ENCODE measurements at regions not wholly inside any gene's neighbourhood (a gene's known extent, or its start where the extent isn't known, plus 50 kb on each side); places are given as distances from the start of the nearest gene placed in this dataset.
"Not testable (repeated sequence)": the region's sequence is repeated elsewhere in the genome, so short reads cannot be mapped to it uniquely, and the experiment has no call there.

DNA sequence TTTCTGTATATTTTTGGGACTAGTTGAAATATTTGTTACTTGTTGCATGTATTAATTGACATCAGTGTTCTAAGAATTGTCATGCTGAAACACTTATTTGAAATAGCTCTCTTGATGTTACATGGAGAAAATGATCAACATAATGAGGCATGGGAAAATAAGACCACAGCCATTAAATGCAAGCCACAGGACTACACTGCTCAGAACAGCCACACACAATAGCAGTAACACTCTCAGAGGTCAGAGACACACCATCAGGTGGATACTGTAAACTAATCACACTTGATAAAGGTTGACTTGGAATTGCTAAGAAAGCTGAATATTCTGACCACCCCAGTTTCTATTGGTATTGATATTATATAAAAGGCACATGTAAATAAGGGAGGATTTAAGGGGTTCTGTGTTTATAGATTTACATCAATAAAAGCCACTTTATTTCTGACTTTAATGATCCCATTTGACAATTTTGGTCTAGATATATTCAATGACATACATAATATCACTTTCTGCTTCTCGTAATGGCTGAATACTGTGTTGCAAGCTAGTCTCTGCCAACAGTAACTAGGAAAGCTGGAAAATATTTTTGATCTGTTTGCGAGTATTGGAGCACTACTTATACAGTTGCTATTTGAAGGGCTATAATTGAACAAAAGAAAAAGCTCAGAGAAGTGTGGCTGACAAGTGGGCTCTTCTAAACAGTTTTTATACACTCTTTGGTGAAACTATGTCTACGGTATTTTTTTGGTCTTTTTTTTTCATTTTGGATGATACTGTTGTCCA is 876.5 kb upstream of the INTU start:
- Mint-ChIP-seq H3K9me3 (peaks cover 0 to 20% (median 0%) of the 10 kb centered on the region in 5 donors), H3K4me3 (no peak overlapping the region), H3K27ac (no peak overlapping the region), H3K27me3 (no peaks in the 10 kb centered on the region), H3K36me3 (no peaks in the 10 kb centered on the region), H3K4me1 (no peaks in the 10 kb centered on the region)
- Histone ChIP-seq H3K4me3 (ENCODE audit: low read length) (no peak overlapping the region), H3K9me3 (ENCODE audit: low read length) (no peaks in the 10 kb centered on the region), H3K36me3 (ENCODE audit: insufficient read depth, low read length) (no peaks in the 10 kb centered on the region), H3K27me3 (ENCODE audit: insufficient read depth, low read length, poor library complexity, severe bottlenecking) (no peaks in the 10 kb centered on the region), H3K4me1 (ENCODE audit: insufficient read depth, low read length) (no peaks in the 10 kb centered on the region), H3K27ac (ENCODE audit: low read depth, low read length) (no peak overlapping the region)
- CTCF ChIA-PET: no interaction called here
- POLR2A ChIA-PET: no interaction called here
- no peak for DNase-seq

DNA sequence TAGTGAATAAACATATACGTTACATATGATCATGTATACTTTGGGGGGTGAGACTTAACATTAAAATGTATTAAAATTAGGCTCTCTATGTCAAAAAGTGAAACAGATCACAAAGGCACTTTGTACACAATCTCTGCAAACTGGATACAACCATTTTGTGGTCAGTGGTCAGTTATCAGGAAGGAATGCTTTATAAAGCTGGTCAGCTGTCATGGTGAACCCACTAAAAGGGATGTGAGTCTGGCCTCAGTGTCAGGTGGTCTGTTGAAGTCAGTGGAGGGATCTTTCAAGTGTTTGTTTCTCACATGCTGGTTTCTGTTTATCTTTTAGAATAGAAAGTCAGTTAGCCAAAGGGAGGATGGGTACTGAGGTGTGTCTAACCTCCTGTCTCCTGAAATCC is 875.5 kb upstream of the INTU start:
- Histone ChIP-seq H3K4me1 (ENCODE audit: insufficient read depth, low read length) (no peaks in the 10 kb centered on the region), H3K36me3 (ENCODE audit: insufficient read depth, low read length) (no peaks in the 10 kb centered on the region), H3K27me3 (ENCODE audit: insufficient read depth, low read length, poor library complexity, severe bottlenecking) (no peaks in the 10 kb centered on the region), H3K9me3 (ENCODE audit: low read length) (no peaks in the 10 kb centered on the region), H3K4me3 (ENCODE audit: low read length) (no peak overlapping the region), H3K27ac (ENCODE audit: low read depth, low read length) (no peak overlapping the region)
- Mint-ChIP-seq H3K36me3 (no peaks in the 10 kb centered on the region), H3K4me1 (no peaks in the 10 kb centered on the region), H3K27me3 (no peaks in the 10 kb centered on the region), H3K9me3 (peaks cover 0 to 20% (median 0%) of the 10 kb centered on the region in 5 donors), H3K27ac (no peak overlapping the region), H3K4me3 (no peak overlapping the region)
- CTCF ChIA-PET: no interaction called here
- POLR2A ChIA-PET: no interaction called here
- DNase-seq: no peak

GRCh38 chr4:126758493-126758892 is 874.3 kb upstream of the INTU start:
- POLR2A ChIA-PET: no interaction called here
- Mint-ChIP-seq H3K27me3 (no peaks in the 10 kb centered on the region), H3K4me3 (no peak overlapping the region), H3K4me1 (no peaks in the 10 kb centered on the region), H3K27ac (no peak overlapping the region), H3K36me3 (no peaks in the 10 kb centered on the region), H3K9me3 (peaks cover 0 to 20% (median 3%) of the 10 kb centered on the region in 5 donors)
- Histone ChIP-seq H3K36me3 (ENCODE audit: insufficient read depth, low read length) (no peaks in the 10 kb centered on the region), H3K27me3 (ENCODE audit: insufficient read depth, low read length, poor library complexity, severe bottlenecking) (no peaks in the 10 kb centered on the region), H3K4me1 (ENCODE audit: insufficient read depth, low read length) (no peaks in the 10 kb centered on the region), H3K27ac (ENCODE audit: low read depth, low read length) (no peak overlapping the region), H3K4me3 (ENCODE audit: low read length) (no peak overlapping the region), H3K9me3 (ENCODE audit: low read length) (no peaks in the 10 kb centered on the region)
- DNase-seq: no peak
- CTCF ChIA-PET: no interaction called here

DNA sequence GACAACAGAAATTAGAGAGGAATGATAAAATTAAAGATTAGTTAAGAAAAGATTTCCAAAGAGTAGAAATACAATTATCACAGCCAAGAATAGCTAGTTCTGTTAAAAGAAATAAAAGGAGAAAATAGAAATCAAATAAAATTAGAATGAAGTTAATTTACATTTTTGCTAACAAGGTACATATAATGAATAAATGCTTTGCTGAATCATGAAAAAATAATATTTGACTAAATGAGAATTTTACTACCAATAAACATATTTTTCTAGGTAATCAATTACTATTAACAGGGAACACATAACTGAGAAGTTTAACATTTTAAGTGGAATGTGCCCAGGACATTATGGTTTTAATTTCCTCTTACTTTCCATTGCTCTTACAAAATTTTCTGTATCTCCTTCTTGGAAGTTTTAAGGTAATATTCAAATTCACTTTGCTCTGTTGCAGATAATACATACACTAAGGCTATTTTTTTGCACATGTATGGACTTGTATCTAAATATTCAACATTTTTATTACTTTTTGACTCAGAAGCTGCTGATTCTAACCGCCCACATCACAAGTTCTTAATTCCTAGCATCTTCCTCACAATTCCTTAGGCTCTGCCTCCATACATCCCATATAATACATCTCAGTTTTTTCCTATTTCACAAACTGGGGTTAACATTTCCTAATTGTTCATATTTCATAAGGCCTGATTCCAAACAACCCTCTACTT is 870.7 kb upstream of the INTU start:
- Histone ChIP-seq H3K27ac (ENCODE audit: low read depth, low read length) (no peak overlapping the region), H3K27me3 (ENCODE audit: insufficient read depth, low read length, poor library complexity, severe bottlenecking) (no peaks in the 10 kb centered on the region), H3K4me1 (ENCODE audit: insufficient read depth, low read length) (no peaks in the 10 kb centered on the region), H3K9me3 (ENCODE audit: low read length) (no peaks in the 10 kb centered on the region), H3K4me3 (ENCODE audit: low read length) (no peak overlapping the region), H3K36me3 (ENCODE audit: insufficient read depth, low read length) (no peaks in the 10 kb centered on the region)
- DNase-seq: no peak
- no peak overlapping the region for H3K27ac Mint-ChIP-seq
- no peaks in the 10 kb centered on the region for H3K36me3 Mint-ChIP-seq
- H3K4me3 Mint-ChIP-seq: no peak overlapping the region
- no peaks in the 10 kb centered on the region for H3K4me1 Mint-ChIP-seq
- ChIA-PET POLR2A (no interaction called here), CTCF (no interaction called here)
- no peaks in the 10 kb centered on the region for H3K27me3 Mint-ChIP-seq
- peaks cover 4 to 22% (median 7%) of the 10 kb centered on the region in 5 donors for H3K9me3 Mint-ChIP-seq

DNA sequence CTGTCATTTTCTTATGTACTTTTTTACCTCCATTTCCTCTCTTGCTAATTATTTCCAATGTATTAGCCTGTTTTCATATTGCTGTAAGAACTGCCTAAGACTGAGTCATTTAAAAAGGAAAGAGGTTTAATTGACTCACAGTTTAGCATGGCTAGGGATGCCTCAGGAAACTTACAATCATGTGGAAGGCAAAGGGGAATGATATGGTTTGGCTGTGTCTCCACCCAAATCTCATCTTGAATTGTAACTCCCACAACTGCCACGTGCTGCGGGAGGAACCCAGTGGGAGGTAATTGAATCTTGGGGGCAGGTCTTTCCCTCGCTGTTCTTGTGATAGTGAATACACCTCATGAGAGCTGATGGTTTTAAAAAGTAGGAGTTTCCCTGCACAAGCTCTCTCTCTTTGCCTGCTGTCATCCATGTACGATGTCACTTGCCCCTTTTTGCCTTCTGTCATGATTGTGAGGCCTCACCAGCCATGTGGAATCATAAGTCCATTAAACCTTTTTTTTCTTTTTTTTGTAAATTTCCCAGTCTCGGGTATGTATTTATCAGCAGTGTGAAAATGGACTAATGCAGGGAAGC is 870.0 kb upstream of the INTU start:
- POLR2A ChIA-PET: no interaction called here
- Histone ChIP-seq H3K27ac (ENCODE audit: low read depth, low read length) (no peak overlapping the region), H3K36me3 (ENCODE audit: insufficient read depth, low read length) (no peaks in the 10 kb centered on the region), H3K9me3 (ENCODE audit: low read length) (no peaks in the 10 kb centered on the region), H3K4me1 (ENCODE audit: insufficient read depth, low read length) (no peaks in the 10 kb centered on the region), H3K4me3 (ENCODE audit: low read length) (no peak overlapping the region), H3K27me3 (ENCODE audit: insufficient read depth, low read length, poor library complexity, severe bottlenecking) (no peaks in the 10 kb centered on the region)
- Mint-ChIP-seq H3K27me3 (no peaks in the 10 kb centered on the region), H3K36me3 (no peaks in the 10 kb centered on the region), H3K9me3 (peaks cover 6 to 17% (median 7%) of the 10 kb centered on the region in 5 donors), H3K27ac (no peak overlapping the region), H3K4me1 (no peaks in the 10 kb centered on the region), H3K4me3 (no peak overlapping the region)
- DNase-seq: no peak
- CTCF ChIA-PET: no interaction called here

DNA sequence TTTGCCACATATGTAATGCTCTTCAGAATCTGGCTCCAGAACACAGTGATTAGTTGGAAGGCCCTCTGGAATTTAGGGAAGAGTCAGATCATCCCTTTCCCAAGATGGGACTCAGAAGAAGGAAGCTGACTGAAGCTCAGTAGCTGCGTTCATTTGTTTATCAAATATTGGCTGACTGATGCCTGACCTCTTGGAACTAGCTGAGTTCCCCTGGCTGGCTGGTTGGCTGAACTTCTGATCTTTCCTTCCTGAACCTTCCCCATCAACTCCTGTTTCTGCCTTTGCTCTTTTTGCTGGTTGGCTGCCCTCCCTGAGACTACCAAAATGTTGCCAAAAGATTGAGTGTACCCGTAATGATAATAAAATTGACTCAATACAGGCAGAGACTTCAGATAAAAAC is 866.5 kb upstream of the INTU start:
- Histone ChIP-seq H3K4me3 (ENCODE audit: low read length) (no peak overlapping the region), H3K9me3 (ENCODE audit: low read length) (no peaks in the 10 kb centered on the region), H3K27ac (ENCODE audit: low read depth, low read length) (no peak overlapping the region), H3K36me3 (ENCODE audit: insufficient read depth, low read length) (no peaks in the 10 kb centered on the region), H3K27me3 (ENCODE audit: insufficient read depth, low read length, poor library complexity, severe bottlenecking) (no peaks in the 10 kb centered on the region), H3K4me1 (ENCODE audit: insufficient read depth, low read length) (no peaks in the 10 kb centered on the region)
- H3K27ac Mint-ChIP-seq: no peak overlapping the region
- peaks cover 3 to 19% (median 9%) of the 10 kb centered on the region in 5 donors for H3K9me3 Mint-ChIP-seq
- ChIA-PET CTCF (no interaction called here), POLR2A (no interaction called here)
- H3K4me3 Mint-ChIP-seq: no peak overlapping the region
- no peaks in the 10 kb centered on the region for H3K4me1 Mint-ChIP-seq
- H3K27me3 Mint-ChIP-seq: no peaks in the 10 kb centered on the region
- H3K36me3 Mint-ChIP-seq: no peaks in the 10 kb centered on the region
- DNase-seq: no peak

GRCh38 chr4:126768338-126768737 is 864.4 kb upstream of the INTU start:
- H3K4me1 Mint-ChIP-seq: no peaks in the 10 kb centered on the region
- H3K36me3 ChIP-seq (ENCODE audit: insufficient read depth, low read length): no peaks in the 10 kb centered on the region
- peaks cover 3 to 19% (median 9%) of the 10 kb centered on the region in 5 donors for H3K9me3 Mint-ChIP-seq
- POLR2A ChIA-PET: no interaction called here
- H3K9me3 ChIP-seq (ENCODE audit: low read length): no peaks in the 10 kb centered on the region
- H3K4me3 ChIP-seq (ENCODE audit: low read length): no peak overlapping the region
- H3K27me3 Mint-ChIP-seq: no peaks in the 10 kb centered on the region
- H3K27ac Mint-ChIP-seq: no peak overlapping the region
- no peak for DNase-seq
- no peaks in the 10 kb centered on the region for H3K4me1 ChIP-seq (ENCODE audit: insufficient read depth, low read length)
- H3K27me3 ChIP-seq (ENCODE audit: insufficient read depth, low read length, poor library complexity, severe bottlenecking): no peaks in the 10 kb centered on the region
- H3K36me3 Mint-ChIP-seq: no peaks in the 10 kb centered on the region
- no peak overlapping the region for H3K4me3 Mint-ChIP-seq
- H3K27ac ChIP-seq (ENCODE audit: low read depth, low read length): no peak overlapping the region
- CTCF ChIA-PET: no interaction called here

- DNase-seq; H3K27ac Mint-ChIP-seq; H3K27ac ChIP-seq (ENCODE audit: low read depth, low read length); H3K36me3 ChIP-seq (ENCODE audit: insufficient read depth, low read length); H3K4me3 Mint-ChIP-seq; POLR2A ChIA-PET; H3K36me3 Mint-ChIP-seq; CTCF ChIA-PET; H3K4me1 ChIP-seq (ENCODE audit: insufficient read depth, low read length); H3K9me3 ChIP-seq (ENCODE audit: low read length); H3K27me3 Mint-ChIP-seq; H3K4me1 Mint-ChIP-seq; H3K4me3 ChIP-seq (ENCODE audit: low read length); H3K27me3 ChIP-seq (ENCODE audit: insufficient read depth, low read length, poor library complexity, severe bottlenecking): not testable (repeated sequence)
- H3K9me3 Mint-ChIP-seq: peaks cover 3 to 23% (median 8%) of the 10 kb centered on the region in 5 donors
Observed at GRCh38 chr4:126770811-126771553, 861.8 kb upstream of the INTU start.
